ENCODE measurements at regions not wholly inside any gene's neighbourhood (a gene's known extent, or its start where the extent isn't known, plus 50 kb on each side); places are given as distances from the start of the nearest gene placed in this dataset.
"Not testable (repeated sequence)": the region's sequence is repeated elsewhere in the genome, so short reads cannot be mapped to it uniquely, and the experiment has no call there.

DNA sequence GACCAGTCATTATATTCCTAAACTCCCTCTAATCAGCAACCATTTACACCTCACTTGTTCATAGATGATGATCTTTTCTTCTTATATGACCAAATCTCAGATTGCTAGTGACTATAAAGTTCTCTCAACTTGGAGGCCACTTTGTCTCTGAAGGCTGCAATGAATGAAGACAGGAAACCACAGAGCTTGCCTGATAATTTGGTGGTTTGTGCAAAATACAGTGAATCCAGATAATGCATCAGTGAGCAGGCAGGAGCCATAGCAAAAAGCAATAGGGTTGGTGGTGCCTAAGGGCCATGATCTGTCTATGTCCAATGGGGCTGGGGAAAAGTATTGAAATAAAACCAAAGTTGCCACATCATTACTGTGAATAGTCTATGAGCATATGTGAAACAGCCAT, 123.8 kb upstream of the LRFN5 start:
- TF ChIP-seq, protein P1, sequence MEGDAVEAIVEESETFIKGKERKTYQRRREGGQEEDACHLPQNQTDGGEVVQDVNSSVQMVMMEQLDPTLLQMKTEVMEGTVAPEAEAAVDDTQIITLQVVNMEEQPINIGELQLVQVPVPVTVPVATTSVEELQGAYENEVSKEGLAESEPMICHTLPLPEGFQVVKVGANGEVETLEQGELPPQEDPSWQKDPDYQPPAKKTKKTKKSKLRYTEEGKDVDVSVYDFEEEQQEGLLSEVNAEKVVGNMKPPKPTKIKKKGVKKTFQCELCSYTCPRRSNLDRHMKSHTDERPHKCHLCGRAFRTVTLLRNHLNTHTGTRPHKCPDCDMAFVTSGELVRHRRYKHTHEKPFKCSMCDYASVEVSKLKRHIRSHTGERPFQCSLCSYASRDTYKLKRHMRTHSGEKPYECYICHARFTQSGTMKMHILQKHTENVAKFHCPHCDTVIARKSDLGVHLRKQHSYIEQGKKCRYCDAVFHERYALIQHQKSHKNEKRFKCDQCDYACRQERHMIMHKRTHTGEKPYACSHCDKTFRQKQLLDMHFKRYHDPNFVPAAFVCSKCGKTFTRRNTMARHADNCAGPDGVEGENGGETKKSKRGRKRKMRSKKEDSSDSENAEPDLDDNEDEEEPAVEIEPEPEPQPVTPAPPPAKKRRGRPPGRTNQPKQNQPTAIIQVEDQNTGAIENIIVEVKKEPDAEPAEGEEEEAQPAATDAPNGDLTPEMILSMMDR (conservative IDR thresholded peaks at IDR 0.05; ENCODE audit: low read depth) = no peak
- DNase-seq (ENCODE audit: low spot score) = no peak
- CTCF ChIA-PET = no interaction called here
- POLR2A ChIA-PET (ENCODE audit: low non-redundant PET) = no interaction called here
- H3K27ac ChIP-seq = no peak overlapping the region

DNA sequence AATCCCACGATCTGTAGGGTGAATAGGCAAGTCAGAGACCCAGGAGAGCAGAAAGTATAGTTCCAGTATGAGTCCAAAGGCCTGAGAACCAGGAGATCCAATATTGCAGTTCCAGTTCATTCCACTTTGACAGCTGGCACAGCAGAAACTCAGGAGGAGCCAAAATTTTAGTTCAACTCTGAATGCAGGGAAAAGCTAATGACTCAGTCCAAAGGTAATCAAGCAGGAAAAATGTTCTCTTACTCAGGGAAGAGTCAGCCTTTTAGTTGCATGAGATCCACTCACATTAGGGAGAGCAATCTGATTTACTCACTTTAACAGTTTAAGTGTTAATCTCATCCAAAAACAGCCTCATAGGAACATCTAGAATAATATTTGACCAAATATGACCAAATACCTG, 130.2 kb upstream of the LRFN5 start:
- CTCF ChIA-PET = no interaction called here
- DNase-seq (ENCODE audit: low spot score) = no peak

DNA sequence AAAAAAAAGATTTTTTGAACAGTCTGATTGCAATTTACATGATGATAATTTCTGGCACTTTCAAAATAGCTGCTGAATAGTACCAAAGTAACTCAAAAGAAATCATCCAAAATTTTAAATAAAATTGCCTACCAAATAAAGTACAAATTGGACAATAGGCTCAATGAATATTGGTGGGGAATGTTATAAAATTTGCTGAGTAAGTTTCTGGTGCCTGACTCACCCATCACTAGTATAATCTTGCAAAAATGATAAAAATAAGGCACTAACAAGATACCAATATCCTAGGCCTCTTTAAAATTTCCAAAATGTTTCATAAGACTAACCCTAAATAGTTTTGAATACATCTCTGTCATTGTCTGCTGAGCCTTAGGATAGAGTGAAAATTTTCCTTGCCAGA, 145.3 kb upstream of the LRFN5 start:
- ChIA-PET CTCF (no interaction called here), POLR2A (ENCODE audit: low non-redundant PET) (no interaction called here)
- TF ChIP-seq, protein P1 (conservative IDR thresholded peaks at IDR 0.05; ENCODE audit: low read depth) = no peak
- no peak overlapping the region for H3K27ac ChIP-seq
- DNase-seq (ENCODE audit: low spot score) = no peak

More for the DNA sequence above, 130.2 kb upstream of the LRFN5 start:
- H3K27ac ChIP-seq = no peak overlapping the region
- TF ChIP-seq, protein P1 (conservative IDR thresholded peaks at IDR 0.05; ENCODE audit: low read depth) = no peak
- POLR2A ChIA-PET (ENCODE audit: low non-redundant PET) = no interaction called here

DNA sequence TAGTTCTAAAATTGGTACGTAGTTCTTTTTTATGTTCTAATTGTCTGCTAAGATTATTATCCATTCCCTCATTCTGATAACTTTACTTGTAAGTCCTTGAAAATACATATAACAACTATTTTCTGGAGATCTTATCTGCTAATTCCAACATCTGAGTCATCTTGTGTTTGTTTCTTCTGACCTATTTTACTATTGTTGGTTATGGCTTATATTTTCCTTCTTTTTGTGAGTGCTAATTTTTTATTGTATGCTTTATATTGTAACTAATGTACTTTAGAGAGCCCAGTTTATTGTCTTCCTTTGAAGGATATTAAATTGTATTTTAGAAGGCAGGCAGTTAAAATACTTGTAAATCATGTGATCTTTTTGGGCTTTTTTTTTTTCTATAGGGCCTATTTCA, 149.3 kb upstream of the LRFN5 start:
- CTCF ChIA-PET = no interaction called here
- H3K27ac ChIP-seq = no peak overlapping the region
- TF ChIP-seq, protein P1 (conservative IDR thresholded peaks at IDR 0.05; ENCODE audit: low read depth) = no peak
- no peak for DNase-seq (ENCODE audit: low spot score)
- POLR2A ChIA-PET (ENCODE audit: low non-redundant PET) = no interaction called here

DNA sequence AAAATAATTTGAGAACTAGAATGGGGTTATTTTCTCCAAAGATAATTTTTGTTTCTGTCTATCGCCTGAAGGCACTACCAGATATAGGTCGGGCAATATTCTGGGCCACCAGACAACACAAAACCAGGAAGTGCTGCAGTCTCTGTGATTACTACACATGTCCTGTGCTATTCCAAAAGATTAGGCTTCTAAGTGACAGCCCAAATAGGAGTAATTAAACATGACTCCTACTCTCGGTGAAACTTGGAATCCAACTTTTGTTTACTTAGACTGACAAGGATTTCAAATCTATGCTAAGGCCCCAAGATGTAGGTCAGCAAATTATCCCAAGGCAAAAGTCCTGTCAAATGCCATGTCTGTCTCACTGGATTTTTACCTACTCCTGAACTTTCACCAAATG, 157.6 kb upstream of the LRFN5 start:
- POLR2A ChIA-PET (ENCODE audit: low non-redundant PET) = no interaction called here
- TF ChIP-seq, protein P1 (conservative IDR thresholded peaks at IDR 0.05; ENCODE audit: low read depth) = no peak
- CTCF ChIA-PET = no interaction called here
- DNase-seq (ENCODE audit: low spot score) = no peak
- no peak overlapping the region for H3K27ac ChIP-seq

DNA sequence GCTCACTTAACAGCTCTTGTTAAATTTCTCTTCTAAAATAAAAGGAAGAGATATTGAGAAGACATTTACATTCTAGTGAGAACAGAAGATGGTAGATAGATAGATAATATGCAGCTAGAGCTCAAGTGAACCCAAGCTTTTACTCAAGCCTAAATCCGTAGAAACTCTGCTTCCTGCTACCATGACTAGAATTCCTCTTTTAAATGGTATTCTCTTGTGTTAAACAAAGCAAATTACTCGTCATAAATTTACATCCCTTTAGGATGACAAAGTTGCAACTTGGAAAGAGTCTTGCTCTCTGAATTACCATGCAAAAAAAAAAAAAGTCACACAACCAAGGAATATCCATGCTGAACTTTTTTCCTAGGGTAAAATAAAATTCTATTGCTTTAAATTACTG, 160.7 kb upstream of the LRFN5 start:
- no peak for DNase-seq (ENCODE audit: low spot score)
- ChIA-PET POLR2A (ENCODE audit: low non-redundant PET) (no interaction called here), CTCF (no interaction called here)
- TF ChIP-seq, protein P1 (conservative IDR thresholded peaks at IDR 0.05; ENCODE audit: low read depth) = no peak
- H3K27ac ChIP-seq = no peak overlapping the region

DNA sequence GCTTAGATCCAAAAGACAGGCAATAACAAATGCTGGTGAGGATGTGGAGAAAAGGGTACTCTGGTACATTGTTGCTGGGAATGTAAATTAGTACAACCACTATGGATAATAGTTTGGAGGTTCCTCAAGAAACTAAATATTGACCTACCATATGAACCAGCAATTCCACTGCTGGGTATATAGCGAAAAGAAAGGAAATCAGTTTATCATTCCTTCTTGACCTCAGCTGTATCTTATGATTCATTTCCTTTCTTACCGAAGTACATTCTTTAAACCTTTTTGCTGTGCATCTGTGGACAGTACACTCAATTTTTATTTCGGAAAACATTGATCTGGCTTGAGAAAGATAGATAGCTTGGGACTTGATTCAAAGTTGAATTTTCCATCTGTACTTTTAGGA, 183.2 kb upstream of the LRFN5 start:
- TF ChIP-seq, protein P1 (conservative IDR thresholded peaks at IDR 0.05; ENCODE audit: low read depth) = no peak
- ChIA-PET POLR2A (ENCODE audit: low non-redundant PET) (no interaction called here), CTCF (no interaction called here)
- no peak overlapping the region for H3K27ac ChIP-seq
- DNase-seq (ENCODE audit: low spot score) = no peak

DNA sequence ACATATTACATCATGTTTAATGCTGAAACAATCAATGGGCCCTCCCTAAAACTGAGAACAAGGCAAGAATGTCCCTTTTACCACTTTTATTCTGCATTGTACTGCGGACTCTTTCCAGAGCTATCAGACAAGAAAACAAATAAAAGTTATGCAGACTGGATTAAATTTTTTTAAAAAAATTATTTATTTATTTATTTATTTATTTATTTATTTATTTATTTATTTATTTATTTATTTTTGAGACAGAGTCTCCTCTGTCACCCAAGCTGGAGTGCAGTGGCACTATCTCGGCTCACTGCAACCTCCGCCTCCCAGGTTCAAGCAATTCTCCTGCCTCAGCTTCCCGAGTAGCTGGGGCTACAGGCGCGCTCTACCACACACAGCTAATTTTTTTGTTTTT, 185.4 kb upstream of the LRFN5 start:
- H3K27ac ChIP-seq; DNase-seq (ENCODE audit: low spot score); POLR2A ChIA-PET (ENCODE audit: low non-redundant PET): not testable (repeated sequence)
- CTCF ChIA-PET = interaction anchor here (0.6 kb wide), 2 partner anchors 10 to 1250 kb away, joined by 3 read pairs; no protein-coding TSS in a partner anchor

Data from RWPE1 (cell line).